CD4-positive, alpha-beta T cell treated with Interleukin-4 for 1 hour (primary cell): ENCODE measurements at regions not wholly inside any gene's neighbourhood (a gene's known extent, or its start where the extent isn't known, plus 50 kb on each side); places are given as distances from the start of the nearest gene placed in this dataset.
"Not testable (repeated sequence)": the region's sequence is repeated elsewhere in the genome, so short reads cannot be mapped to it uniquely, and the experiment has no call there.

ENCODE experiments used
- DNase-seq, 2 donors: peaks; one replicate each; pipeline ENCODE4 v3.0.0-alpha.2; 2020 to 2022

DNA sequence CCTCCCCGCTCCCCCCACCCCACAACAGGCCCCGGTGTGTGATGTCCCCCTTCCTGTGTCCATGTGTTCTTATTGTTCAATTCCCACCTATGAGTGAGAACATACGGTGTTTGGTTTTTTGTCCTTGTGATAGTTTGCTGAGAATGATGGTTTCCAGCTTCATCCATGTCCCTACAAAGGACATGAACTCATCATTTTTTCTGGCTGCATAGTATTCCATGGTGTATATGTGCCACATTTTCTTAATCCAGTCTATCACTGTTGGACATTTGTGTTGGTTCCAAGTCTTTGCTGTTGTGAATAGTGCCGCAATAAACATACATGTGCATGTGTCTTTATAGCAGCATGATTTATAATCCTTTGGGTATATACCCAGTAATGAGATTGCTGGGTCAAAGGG is 104.3 kb downstream of the MTPN start:
- not testable (repeated sequence) for DNase-seq

- DNase-seq: no peak
Measured at GRCh38 chr7:135862586-135863340, 114.2 kb upstream of the FAM180A start.

DNA sequence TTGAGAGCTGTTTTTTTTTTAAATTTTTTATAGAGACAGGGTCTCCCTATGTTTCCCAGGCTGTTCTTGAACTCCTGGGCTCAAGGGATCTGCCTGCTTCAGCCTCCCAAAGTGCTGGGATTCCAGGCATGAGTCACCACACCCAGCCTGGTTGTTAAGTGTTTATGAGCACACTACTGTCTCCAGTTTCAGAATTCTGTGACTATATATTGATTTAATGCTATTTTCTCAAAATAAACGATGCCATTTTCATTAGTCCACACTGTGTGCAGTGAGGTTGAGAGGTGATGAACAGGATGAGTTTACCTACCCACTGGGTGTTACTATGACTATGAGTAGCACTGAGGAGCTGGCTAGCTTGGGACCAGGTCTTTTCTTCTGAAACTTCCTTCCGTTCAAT is 110.9 kb upstream of the FAM180A start:
- no peak for DNase-seq

DNA sequence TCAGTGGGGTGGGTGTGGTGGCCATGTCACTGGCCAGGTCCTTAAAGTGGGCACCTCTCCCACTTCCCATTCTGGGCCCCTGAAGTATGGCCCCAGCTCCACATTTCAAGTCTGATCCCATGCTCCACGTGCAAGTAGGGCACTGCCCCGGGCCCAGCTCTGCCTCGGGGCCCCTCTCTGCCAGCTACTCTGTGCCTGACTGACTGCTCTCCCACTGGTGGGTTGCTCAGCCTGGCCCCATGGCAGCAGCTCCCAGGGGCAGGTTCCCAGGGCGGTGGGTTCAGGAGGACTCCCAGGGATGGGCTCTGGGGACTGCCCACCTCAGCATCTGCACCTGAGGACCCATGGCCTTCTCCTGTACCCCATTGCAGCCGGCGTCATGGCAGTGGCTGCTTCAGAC is 110.2 kb upstream of the FAM180A start:
- DNase-seq: no peak

DNA sequence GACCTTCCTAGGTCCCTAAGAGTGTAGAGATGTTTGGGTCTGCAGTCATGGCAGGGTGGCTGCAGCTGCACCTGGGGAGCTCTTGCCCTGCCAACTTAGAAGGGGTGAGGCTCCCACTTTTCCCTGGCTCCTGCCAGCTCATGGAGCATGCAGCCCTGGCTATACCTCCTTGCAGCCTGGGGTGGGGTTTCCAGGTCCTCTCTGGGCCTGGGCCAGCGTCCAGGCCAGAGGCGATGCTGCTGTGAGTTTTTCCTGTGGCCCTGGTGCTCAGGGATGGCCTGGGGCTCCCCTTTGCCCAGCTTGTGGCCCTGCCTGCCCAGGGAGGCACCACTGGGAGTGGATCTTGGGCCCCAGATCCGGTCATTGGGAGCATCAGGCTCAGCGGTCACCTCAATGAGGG is 109.8 kb upstream of the FAM180A start:
- DNase-seq: no peak

DNA sequence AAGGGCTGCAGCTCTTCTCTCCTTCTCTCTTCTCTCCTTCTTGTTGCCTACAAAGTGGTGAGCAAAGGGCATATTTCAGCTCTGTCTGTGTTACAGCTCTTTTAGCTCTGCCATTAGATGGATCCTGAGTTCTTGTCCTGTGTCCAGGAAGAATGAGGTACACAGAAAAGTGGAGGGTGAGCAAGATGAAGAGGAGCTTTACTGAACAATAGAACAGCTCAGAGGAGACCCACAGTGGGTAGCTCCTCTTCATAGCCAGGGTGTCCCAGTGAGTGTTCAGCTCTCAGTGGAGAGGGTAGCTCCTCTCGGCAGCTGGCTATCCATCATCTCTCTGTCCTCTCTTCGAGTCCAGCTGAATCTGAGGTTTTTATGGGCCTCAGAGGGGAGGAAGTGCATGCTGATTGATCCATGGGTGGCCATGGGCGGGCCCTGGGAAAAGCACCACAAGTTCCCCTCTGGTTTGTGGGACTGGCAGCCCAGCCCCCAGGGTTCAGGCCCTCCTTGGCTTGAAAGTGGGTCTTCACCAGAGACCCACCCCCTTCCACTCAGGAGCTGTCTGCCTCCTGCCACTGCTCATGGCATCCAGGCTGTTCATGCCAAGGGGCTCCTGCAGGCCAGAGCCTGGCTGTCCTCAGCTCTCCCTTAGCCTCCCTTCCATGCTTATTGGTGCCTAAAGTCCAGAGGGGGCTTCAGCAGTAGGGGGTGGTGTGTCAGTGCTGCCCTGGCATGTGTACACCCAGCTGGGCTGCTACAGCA is 109.1 kb upstream of the FAM180A start:
- no peak for DNase-seq

DNA sequence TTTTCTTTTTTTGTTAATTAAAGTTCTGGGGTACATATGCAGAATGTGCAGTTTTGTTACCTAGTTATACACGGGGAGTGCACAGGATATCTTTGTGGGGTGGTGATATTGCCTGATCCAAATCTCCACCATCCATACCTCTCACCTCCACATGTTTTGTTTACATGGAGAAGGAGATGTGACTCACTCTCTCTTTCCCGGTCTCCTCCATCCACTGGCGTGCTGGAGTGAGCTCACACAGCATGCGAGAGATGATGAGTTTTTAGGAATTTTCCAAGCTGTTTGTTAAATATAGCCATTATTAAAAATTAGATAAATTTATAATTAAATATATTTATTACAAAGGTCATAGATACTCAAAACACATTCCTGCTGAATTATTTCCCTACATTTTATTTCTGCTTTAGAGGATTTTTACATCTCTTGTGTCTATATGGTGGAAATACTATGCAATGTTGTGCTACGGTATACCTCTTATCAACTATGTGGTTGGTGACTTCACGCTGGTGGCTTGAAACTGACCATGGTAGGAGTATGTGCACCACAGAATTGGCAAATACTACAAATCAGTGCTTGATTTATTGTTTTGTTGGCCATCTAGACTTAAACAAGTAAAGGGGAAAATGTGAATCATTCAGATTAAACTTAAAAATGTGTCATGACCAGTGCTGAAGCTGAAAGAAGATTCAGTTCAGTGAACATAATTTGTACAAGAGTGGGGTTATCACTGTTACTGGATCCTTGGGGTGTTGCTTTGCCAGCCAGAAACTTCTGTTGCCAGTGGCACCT is 107.9 kb upstream of the FAM180A start:
- DNase-seq: no peak

DNA sequence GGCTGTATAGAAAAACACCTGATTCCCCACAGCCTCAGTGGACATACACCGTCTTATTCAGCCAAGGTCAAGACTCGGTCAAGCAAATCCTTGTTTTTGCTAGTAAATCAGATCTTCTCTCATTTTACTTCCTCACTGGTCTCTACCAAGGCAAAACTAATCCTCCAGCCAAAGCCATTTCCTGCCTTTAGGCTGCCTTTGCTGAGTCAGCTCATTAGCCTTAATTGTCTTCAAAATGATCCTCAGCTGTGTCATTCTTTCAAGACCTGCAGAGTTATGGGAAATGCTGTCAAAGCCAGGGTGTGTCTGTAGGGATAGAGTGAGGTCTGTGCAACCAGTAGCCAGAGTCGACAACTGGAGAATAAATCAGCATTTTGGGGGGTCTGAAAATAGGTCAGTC is 107.2 kb upstream of the FAM180A start:
- DNase-seq: peak in 1 of 2 donors; percentile 3

DNA sequence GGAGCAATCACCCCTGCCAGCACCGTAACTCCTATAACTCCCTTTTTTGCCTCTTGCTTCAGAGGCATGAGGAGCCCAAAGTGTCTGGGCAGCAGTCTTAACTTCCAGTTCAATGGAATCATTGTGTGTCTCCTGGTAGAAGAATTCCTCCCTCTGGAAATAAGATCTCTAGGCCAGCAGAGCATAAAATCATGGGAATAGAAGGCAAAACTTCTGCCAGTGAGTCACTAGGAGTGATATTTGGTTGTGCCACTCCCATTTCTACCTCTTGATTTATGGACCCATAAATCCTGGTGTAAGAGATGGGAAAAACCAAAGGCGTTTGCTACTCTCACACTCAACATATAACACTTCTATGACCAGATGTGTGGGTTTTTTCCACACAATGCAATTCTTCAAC is 104.9 kb upstream of the FAM180A start:
- no peak for DNase-seq

- no peak for DNase-seq
Measured at GRCh38 chr7:135853008-135853407, 104.4 kb upstream of the FAM180A start.

GRCh38 chr7:135847242-135847641 is 98.6 kb upstream of the FAM180A start:
- no peak for DNase-seq

DNA sequence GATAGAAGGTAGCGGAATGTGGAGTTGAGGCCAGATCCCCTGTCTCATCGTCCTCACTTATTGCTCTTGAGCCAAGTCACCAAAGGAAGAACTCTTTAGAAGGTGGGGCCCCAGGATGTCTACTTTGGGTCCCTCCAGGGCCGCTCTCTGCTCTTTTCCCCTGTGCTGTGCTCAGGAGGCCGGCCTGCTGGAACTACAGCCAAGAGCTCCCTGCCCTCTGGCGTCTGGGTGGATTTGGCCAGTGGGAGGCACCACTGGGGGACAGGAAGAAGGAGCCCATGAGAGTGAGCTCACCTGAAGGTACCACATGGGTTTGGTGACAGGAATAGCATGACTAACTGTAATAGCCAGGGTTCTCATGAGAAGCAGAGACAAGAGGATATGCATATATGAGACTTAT is 97.7 kb upstream of the FAM180A start:
- no peak for DNase-seq

DNA sequence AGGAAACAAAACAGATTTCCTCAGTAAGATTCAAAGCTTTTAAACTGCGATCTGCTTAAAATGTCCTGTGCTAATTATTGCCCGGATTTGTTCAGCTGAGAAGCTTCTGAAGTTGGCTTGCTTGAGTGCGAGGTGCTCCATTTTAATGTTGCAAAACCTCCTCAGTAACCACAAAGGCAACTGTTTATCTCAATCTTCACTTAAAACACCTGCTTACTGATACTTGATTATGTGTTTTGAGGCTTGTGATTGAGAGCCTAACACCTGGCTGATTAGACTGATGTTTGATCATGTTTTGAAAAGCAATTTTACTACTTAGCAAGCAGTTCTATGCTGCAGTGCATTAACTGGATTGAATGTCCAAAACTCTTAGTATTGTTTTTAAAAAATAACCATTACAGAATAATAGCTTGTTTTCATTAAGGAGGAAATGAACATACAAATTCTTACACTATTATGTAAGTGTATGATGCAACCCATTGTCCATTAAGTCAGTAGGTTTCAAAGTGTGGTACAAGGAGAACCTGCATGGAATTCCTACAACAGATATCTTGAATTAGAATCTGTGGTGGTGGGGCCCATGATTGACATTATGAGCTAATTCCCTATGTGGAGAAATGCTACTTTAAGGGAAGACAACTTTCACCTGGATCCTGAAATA is 96.9 kb upstream of the FAM180A start:
- DNase-seq: no peak

DNA sequence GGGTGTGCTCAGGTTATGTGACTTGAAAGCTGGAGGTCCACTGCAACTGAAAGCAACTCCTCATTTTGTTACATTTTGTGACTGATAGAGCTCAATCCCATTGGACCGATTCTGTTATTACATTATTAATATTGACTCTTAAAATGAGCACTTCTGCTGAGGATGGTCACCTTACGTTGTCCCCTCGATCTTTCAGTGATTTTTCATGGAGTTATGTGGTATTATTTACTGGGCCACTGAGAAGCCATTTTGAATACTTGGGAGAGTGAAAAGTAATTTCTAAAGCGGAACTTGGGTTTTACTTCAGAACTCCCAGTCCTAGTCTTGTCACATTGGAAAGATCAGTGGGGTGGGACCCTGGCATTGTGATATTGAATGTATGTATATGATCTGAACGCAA is 96.3 kb upstream of the FAM180A start:
- DNase-seq: no peak

DNA sequence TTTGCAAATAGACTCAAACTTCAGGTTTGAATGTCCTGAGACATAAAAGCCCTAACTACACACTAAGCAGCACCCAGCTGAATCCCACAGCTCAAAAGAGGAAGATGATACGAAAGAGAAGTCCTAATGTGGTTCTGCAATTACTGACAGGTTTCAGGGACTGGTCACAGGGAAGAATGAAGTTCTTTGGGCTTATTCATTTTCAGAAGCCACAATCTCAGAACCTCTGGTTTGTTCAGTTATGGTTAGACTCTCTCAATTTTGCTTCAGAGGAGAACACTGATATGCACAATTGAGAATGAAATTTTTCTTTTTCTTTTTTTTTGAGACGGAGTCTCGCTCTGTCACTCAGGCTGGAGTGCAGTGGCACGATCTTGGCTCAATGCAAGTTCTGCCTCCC is 94.6 kb upstream of the FAM180A start:
- DNase-seq: no peak

GRCh38 chr7:135842446-135843179 is 94.0 kb upstream of the FAM180A start:
- no peak for DNase-seq

GRCh38 chr7:135840591-135840990 is 92.0 kb upstream of the FAM180A start:
- DNase-seq: no peak

DNA sequence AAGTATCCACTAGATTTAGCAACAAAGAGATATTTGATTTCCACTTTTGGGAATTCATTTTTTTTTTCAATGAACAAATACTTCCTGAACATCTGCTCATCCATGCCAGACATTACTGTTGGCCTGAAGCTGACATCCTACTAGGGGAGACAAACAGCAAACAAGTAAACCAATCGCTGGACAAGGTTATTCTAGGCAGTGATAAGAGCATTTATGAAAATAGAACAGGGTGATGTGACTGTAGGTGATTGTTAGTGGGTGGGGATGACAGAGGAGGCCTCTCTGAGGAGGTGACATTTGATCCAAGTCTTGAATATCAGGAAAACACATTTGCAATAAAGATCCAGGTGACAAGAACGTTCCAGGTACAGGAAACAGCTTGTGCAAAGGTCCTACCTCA is 89.1 kb upstream of the FAM180A start:
- no peak for DNase-seq

DNA sequence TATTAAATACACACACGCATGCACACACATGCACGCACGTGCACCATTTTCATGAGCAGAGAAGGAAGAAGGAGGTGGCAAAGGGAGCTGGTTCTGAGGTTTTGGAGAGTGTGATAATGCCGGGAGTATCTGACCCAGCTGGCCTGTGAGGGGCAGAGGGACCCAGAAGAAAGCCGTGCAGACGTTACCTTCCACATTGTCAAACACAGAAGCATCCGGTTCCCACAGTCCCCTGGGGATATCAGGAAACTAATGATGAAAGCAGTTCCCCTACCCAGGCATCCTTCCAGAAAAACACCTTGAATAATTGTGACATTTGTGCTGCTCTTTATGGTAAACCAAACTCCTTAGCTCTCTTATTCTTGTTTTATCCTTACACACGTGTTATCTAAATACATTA is 85.7 kb upstream of the FAM180A start:
- DNase-seq: no peak

DNA sequence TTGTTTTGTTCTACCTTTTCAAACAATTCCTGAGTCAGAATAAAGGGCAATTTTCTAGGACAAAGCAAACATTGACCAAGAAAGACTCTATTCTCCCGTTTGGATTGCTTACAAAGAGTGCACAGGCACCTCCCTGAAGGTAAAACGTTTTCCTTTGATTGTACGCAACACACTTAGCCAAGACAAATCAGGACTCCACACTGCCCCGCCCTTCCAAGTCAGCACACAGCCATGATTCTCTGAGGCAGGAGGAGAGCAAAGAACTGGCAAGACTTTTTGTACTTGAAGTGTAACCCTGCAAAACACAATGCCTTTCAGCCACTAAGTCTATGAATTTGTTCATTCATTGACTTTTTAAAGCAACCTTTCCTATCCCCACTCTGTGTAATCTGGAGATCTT is 85.0 kb upstream of the FAM180A start:
- DNase-seq: no peak

- peak in 1 of 2 donors; percentile 38 for DNase-seq
Measured at GRCh38 chr7:135831455-135832195, 83.0 kb upstream of the FAM180A start.

DNA sequence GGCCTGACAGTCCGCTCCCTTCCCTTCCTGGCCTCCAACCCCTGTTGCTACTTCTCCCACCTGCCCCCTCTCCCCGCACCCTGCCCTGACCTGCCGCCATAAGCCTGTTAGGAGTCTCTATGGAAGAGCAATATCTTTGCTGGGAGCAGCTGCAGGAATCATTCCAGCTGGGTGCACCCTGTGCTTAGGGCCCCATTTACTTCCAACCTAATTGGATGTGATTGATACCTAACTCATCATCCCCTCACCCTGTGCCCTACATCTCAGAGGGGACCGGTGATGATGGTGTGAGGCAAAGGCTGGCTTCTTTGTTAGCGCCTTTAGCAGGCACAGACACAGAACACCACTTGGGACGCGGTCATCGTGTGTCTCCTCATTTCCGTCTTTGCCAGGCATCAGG is 80.0 kb upstream of the FAM180A start:
- no peak for DNase-seq
